Nephron (organoid): ENCODE measurements at regions not wholly inside any gene's neighbourhood (a gene's known extent, or its start where the extent isn't known, plus 50 kb on each side); places are given as distances from the start of the nearest gene placed in this dataset.

Source experiments
- H3K27ac Mint-ChIP-seq, 3 experiments: 2 replicates each; pipeline ENCODE4 v1.8.0; 2020; ENCODE audit warnings: mixed read lengths in 3 of 3, mild to moderate bottlenecking in 2 of 3, moderate library complexity in 1 of 3
- H3K27me3 Mint-ChIP-seq: 2 replicates; pipeline ENCODE4 v1.8.0; 2021; ENCODE audit warnings: low read depth, mild to moderate bottlenecking, moderate library complexity, mixed read lengths
- H3K36me3 Mint-ChIP-seq: 2 replicates; pipeline ENCODE4 v1.8.0; 2020; ENCODE audit warnings: low read depth, mixed read lengths
- H3K4me1 Mint-ChIP-seq: 2 replicates; pipeline ENCODE4 v1.8.0; 2020; ENCODE audit warnings: mixed read lengths
- H3K4me3 Mint-ChIP-seq, 3 experiments: 2 replicates each; pipeline ENCODE4 v1.8.0; 2020; ENCODE audit warnings: mild to moderate bottlenecking in 3 of 3, mixed read lengths in 3 of 3, moderate library complexity in 2 of 3
- H3K9me3 Mint-ChIP-seq: 2 replicates; pipeline ENCODE4 v1.8.0; 2020; ENCODE audit warnings: mixed read lengths
- TF ChIP-seq, protein P1 (sequence below), 3 experiments: fragments of 200-600 bp; sonication (generic); IDR thresholded peaks; one replicate each; pipeline ENCODE4 v1.5.0; 2021; ENCODE audit warnings: antibody characterized with exemption in 3 of 3; ENCODE audit not compliant: unreplicated experiment in 3 of 3

DNA sequence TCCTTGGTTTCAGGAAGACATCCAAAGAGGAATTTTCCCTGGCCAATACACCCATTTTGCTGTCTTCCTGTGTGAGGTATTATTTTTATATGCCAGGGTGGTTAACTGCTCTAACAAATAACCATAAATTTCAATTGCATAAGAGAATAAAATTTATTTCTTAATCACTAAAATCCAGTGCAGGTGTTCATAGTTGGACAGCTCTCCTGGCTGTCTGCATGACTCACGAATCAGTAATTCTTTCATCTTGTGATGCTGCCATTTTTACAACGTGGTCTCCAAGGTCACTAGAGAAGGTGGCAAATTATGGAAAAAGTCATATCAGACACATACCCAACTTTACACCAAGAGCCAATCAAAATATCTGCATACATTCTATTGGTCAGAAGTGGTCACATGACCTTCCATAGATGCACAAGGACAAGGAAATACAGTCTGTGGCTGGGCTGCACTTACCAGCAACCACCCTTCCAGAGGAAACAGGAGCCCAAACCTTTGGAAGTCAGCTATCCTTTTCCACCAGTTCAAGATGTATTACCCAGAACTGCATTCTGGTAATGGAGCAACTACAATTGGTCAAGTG is 193.5 kb upstream of the PLEKHG7 start:
- H3K4me1 Mint-ChIP-seq, result peaks cover 24% of the 10 kb centered on the region
- TF ChIP-seq, protein P1, sequence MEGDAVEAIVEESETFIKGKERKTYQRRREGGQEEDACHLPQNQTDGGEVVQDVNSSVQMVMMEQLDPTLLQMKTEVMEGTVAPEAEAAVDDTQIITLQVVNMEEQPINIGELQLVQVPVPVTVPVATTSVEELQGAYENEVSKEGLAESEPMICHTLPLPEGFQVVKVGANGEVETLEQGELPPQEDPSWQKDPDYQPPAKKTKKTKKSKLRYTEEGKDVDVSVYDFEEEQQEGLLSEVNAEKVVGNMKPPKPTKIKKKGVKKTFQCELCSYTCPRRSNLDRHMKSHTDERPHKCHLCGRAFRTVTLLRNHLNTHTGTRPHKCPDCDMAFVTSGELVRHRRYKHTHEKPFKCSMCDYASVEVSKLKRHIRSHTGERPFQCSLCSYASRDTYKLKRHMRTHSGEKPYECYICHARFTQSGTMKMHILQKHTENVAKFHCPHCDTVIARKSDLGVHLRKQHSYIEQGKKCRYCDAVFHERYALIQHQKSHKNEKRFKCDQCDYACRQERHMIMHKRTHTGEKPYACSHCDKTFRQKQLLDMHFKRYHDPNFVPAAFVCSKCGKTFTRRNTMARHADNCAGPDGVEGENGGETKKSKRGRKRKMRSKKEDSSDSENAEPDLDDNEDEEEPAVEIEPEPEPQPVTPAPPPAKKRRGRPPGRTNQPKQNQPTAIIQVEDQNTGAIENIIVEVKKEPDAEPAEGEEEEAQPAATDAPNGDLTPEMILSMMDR (IDR thresholded peaks at IDR 0.05; ENCODE audit: unreplicated experiment in 3 of 3), result no peak
- no peaks in the 10 kb centered on the region for H3K36me3 Mint-ChIP-seq
- H3K9me3 Mint-ChIP-seq, result no peaks in the 10 kb centered on the region
- no peak overlapping the region for H3K4me3 Mint-ChIP-seq
- H3K27ac Mint-ChIP-seq, result no peak overlapping the region
- H3K27me3 Mint-ChIP-seq, result no peaks in the 10 kb centered on the region

DNA sequence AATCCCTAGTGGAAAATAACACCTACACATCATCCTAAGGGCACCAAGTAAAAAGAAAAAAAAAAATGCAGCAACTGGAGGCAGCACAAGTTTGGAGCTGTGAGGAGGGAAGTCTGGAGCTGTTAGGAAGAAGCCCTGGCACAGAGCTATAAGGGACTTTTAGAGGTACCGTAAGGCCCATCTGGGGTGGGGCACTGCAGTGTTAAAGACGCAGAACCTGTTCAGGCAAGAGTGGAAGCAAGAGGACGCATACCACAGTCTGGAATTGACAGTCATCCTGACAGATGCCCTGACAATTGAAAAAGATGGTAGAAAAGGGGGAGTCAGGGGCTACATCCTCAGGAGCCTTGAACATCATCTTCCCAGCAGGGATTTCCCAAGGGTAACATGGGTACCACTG is 195.9 kb upstream of the PLEKHG7 start:
- Mint-ChIP-seq H3K4me1 (peaks cover 45% of the 10 kb centered on the region), H3K36me3 (no peaks in the 10 kb centered on the region), H3K27ac (peak overlapping the region; percentile 95 to 97 (median 97)), H3K4me3 (peak overlapping the region in 1 of 3 experiments; percentile 62), H3K27me3 (no peaks in the 10 kb centered on the region), H3K9me3 (no peaks in the 10 kb centered on the region)
- TF ChIP-seq, protein P1 (IDR thresholded peaks at IDR 0.05; ENCODE audit: unreplicated experiment in 3 of 3), result no peak

GRCh38 chr12:92506460-92506859 is 196.3 kb upstream of the PLEKHG7 start:
- TF ChIP-seq, protein P1 (IDR thresholded peaks at IDR 0.05; ENCODE audit: unreplicated experiment in 3 of 3), result no peak
- Mint-ChIP-seq H3K4me1 (peaks cover 45% of the 10 kb centered on the region), H3K27ac (peak overlapping the region; percentile 95 to 97 (median 97)), H3K4me3 (peak overlapping the region in 2 of 3 experiments; percentile 10 to 62), H3K27me3 (no peaks in the 10 kb centered on the region), H3K9me3 (no peaks in the 10 kb centered on the region), H3K36me3 (no peaks in the 10 kb centered on the region)

DNA sequence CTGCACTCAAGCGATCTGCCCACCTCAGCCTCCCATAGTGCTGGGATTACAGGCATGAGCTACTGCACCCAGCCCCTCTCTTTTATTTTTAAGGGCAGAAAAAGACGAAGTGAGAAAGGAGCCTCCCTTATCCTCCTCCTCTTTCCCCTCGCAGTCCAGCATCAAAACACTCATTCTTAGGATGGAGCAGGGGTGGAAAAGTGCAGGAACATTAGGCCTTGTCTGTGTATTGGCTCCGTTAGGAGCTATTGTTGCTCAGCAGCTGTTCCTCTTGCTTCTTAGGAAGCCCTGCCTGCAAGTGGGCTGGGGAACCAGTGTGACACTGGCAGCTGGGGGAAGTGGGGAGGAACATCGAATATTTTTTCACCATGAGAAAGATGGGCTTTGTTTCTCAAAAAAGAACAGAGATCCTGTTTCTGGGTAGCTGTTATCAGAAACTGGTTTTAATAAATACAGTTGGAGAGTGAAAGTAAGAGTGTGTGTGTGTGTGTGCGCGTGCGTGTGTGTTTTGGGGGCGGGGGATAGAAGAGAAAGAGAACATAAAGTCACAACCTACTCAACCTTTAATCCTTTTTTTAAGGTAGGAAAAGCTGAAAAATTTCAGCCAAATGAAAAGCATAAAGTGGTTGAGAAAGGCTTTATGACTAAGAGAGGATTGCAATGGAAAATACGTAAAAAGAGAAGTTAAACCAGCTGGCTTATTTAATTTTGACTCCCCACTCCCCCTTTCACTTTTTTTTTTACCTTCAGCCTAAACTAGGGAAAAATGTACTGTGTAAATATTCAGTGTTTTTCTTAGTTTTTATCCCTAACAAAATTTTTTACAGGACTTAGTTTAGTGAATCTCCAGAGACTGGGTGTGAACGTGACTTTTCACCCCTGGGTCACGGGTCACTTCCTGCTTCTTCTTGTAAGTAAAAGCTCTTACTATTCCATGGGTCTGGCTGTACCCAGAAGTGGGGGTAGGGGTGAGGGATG is 197.2 kb upstream of the PLEKHG7 start:
- H3K36me3 Mint-ChIP-seq, result no peaks in the 10 kb centered on the region
- H3K4me3 Mint-ChIP-seq, result peak overlapping the region; percentile 58 to 78 (median 62)
- no peaks in the 10 kb centered on the region for H3K9me3 Mint-ChIP-seq
- H3K27me3 Mint-ChIP-seq, result no peaks in the 10 kb centered on the region
- TF ChIP-seq, protein P1 (IDR thresholded peaks at IDR 0.05; ENCODE audit: unreplicated experiment in 3 of 3), result no peak
- peak overlapping the region; percentile 95 to 97 (median 97) for H3K27ac Mint-ChIP-seq
- H3K4me1 Mint-ChIP-seq, result peaks cover 45% of the 10 kb centered on the region

GRCh38 chr12:92504594-92504981 is 198.2 kb upstream of the PLEKHG7 start:
- H3K27ac Mint-ChIP-seq, result peak overlapping the region; percentile 87 to 97 (median 95)
- H3K27me3 Mint-ChIP-seq, result no peaks in the 10 kb centered on the region
- TF ChIP-seq, protein P1 (IDR thresholded peaks at IDR 0.05; ENCODE audit: unreplicated experiment in 3 of 3), result no peak
- H3K4me1 Mint-ChIP-seq, result peaks cover 45% of the 10 kb centered on the region
- H3K4me3 Mint-ChIP-seq, result no peak overlapping the region
- H3K9me3 Mint-ChIP-seq, result no peaks in the 10 kb centered on the region
- H3K36me3 Mint-ChIP-seq, result no peaks in the 10 kb centered on the region
